Glutamatergic neuron (in vitro differentiated cells): ENCODE measurements at regions not wholly inside any gene's neighbourhood (a gene's known extent, or its start where the extent isn't known, plus 50 kb on each side); places are given as distances from the start of the nearest gene placed in this dataset.
A peak's percentile ranks its signal among the peaks of the same experiment; 100 is the strongest.

Experiments
- DNase-seq: peaks from one replicate; pipeline ENCODE4 v3.0.0; 2022
- H3K27ac Mint-ChIP-seq: one replicate; pipeline ENCODE4 v1.8.0; 2020; ENCODE audit warnings: mild to moderate bottlenecking, mixed read lengths, inconsistent platforms; ENCODE audit not compliant: unreplicated experiment
- H3K27me3 Mint-ChIP-seq: one replicate; pipeline ENCODE4 v1.8.0; 2020; ENCODE audit warnings: mild to moderate bottlenecking, moderate library complexity, mixed read lengths, inconsistent platforms; ENCODE audit not compliant: unreplicated experiment
- H3K36me3 Mint-ChIP-seq: one replicate; pipeline ENCODE4 v1.8.0; 2020; ENCODE audit warnings: mild to moderate bottlenecking, mixed read lengths, inconsistent platforms; ENCODE audit not compliant: unreplicated experiment
- H3K4me1 Mint-ChIP-seq: one replicate; pipeline ENCODE4 v1.8.0; 2020; ENCODE audit warnings: mild to moderate bottlenecking, low read depth, mixed read lengths, inconsistent platforms; ENCODE audit not compliant: unreplicated experiment
- H3K4me3 Mint-ChIP-seq: one replicate; pipeline ENCODE4 v1.8.0; 2020; ENCODE audit warnings: mild to moderate bottlenecking, mixed read lengths, inconsistent platforms; ENCODE audit not compliant: unreplicated experiment
- H3K9me3 Mint-ChIP-seq: one replicate; pipeline ENCODE4 v1.8.0; 2020; ENCODE audit warnings: mild to moderate bottlenecking, moderate library complexity, mixed read lengths, inconsistent platforms; ENCODE audit not compliant: unreplicated experiment
- CTCF ChIP-seq: fragments of 200-600 bp; sonication (generic); IDR thresholded peaks from one replicate; pipeline ENCODE4 v1.5.0; 2021; ENCODE audit not compliant: partially characterized antibody, unreplicated experiment

GRCh38 chr10:113444766-113445365 lies 108.0 kb upstream of the HABP2 start:
- peaks cover 16% of the 10 kb centered on the region for H3K4me1 Mint-ChIP-seq
- peaks cover 1% of the 10 kb centered on the region for H3K9me3 Mint-ChIP-seq
- no peak overlapping the region for H3K4me3 Mint-ChIP-seq
- no peak overlapping the region for H3K27ac Mint-ChIP-seq
- TF ChIP-seq CTCF: no peak
- H3K36me3 Mint-ChIP-seq: no peaks in the 10 kb centered on the region
- no peak for DNase-seq
- H3K27me3 Mint-ChIP-seq: no peaks in the 10 kb centered on the region

- Mint-ChIP-seq H3K36me3 (no peaks in the 10 kb centered on the region), H3K27me3 (no peaks in the 10 kb centered on the region), H3K27ac (no peak overlapping the region), H3K4me1 (peaks cover 16% of the 10 kb centered on the region), H3K9me3 (peaks cover 1% of the 10 kb centered on the region), H3K4me3 (peak overlapping the region; percentile 20)
- TF ChIP-seq CTCF: no peak
- DNase-seq: no peak
Measured at GRCh38 chr10:113445736-113446135, 107.1 kb upstream of the HABP2 start.

- Mint-ChIP-seq H3K9me3 (peaks cover 1% of the 10 kb centered on the region), H3K27me3 (no peaks in the 10 kb centered on the region), H3K36me3 (no peaks in the 10 kb centered on the region), H3K4me1 (peaks cover 16% of the 10 kb centered on the region), H3K4me3 (no peak overlapping the region), H3K27ac (no peak overlapping the region)
- TF ChIP-seq CTCF: no peak
- no peak for DNase-seq
Measured at GRCh38 chr10:113446739-113447138, 106.1 kb upstream of the HABP2 start.

GRCh38 chr10:113447278-113447677 lies 105.6 kb upstream of the HABP2 start:
- no peak overlapping the region for H3K27ac Mint-ChIP-seq
- no peak overlapping the region for H3K4me3 Mint-ChIP-seq
- H3K9me3 Mint-ChIP-seq: peaks cover 1% of the 10 kb centered on the region
- DNase-seq: no peak
- TF ChIP-seq CTCF: no peak
- H3K27me3 Mint-ChIP-seq: no peaks in the 10 kb centered on the region
- peaks cover 16% of the 10 kb centered on the region for H3K4me1 Mint-ChIP-seq
- H3K36me3 Mint-ChIP-seq: no peaks in the 10 kb centered on the region

- H3K27me3 Mint-ChIP-seq: no peaks in the 10 kb centered on the region
- DNase-seq: no peak
- no peak for TF ChIP-seq CTCF
- no peak overlapping the region for H3K4me3 Mint-ChIP-seq
- H3K9me3 Mint-ChIP-seq: peaks cover 1% of the 10 kb centered on the region
- no peak overlapping the region for H3K27ac Mint-ChIP-seq
- peaks cover 9% of the 10 kb centered on the region for H3K4me1 Mint-ChIP-seq
- H3K36me3 Mint-ChIP-seq: no peaks in the 10 kb centered on the region
Measured at GRCh38 chr10:113449006-113449695, 103.7 kb upstream of the HABP2 start.
